ENCODE measurements at regions not wholly inside any gene's neighbourhood (a gene's known extent, or its start where the extent isn't known, plus 50 kb on each side); places are given as distances from the start of the nearest gene placed in this dataset.

DNA sequence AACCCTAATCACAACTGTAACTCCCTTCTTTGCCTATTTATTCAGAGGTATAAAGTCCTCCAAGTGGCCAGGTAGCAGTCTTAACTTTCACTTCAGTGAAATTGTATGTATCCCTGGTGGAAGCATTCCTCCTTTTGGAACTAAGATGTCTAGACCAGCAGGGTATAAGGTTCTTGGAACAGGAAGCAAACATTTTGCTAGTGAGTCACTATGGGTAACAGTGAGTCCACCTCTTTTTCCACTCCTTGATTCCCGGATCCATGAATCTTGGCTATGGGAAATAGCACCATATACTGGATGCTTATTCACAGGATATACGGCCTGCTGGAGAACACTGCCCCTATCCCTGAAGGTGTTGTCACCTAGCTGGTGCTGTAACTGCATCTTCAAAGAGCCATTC is 80.2 kb downstream of the KCNA5 start:
- Mint-ChIP-seq H3K27me3 (peaks cover 3% of the 10 kb centered on the region), H3K9me3 (ENCODE audit: low read depth) (peaks cover 7% of the 10 kb centered on the region), H3K4me1 (ENCODE audit: low read depth) (no peaks in the 10 kb centered on the region), H3K4me3 (ENCODE audit: low read depth) (no peak overlapping the region), H3K27ac (no peak overlapping the region), H3K36me3 (ENCODE audit: insufficient read depth) (no peaks in the 10 kb centered on the region)
- TF ChIP-seq, protein P1, sequence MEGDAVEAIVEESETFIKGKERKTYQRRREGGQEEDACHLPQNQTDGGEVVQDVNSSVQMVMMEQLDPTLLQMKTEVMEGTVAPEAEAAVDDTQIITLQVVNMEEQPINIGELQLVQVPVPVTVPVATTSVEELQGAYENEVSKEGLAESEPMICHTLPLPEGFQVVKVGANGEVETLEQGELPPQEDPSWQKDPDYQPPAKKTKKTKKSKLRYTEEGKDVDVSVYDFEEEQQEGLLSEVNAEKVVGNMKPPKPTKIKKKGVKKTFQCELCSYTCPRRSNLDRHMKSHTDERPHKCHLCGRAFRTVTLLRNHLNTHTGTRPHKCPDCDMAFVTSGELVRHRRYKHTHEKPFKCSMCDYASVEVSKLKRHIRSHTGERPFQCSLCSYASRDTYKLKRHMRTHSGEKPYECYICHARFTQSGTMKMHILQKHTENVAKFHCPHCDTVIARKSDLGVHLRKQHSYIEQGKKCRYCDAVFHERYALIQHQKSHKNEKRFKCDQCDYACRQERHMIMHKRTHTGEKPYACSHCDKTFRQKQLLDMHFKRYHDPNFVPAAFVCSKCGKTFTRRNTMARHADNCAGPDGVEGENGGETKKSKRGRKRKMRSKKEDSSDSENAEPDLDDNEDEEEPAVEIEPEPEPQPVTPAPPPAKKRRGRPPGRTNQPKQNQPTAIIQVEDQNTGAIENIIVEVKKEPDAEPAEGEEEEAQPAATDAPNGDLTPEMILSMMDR (IDR thresholded peaks at IDR 0.05; ENCODE audit: unreplicated experiment): no peak
- no peak for DNase-seq (ENCODE audit: low spot score, unreplicated experiment)

DNA sequence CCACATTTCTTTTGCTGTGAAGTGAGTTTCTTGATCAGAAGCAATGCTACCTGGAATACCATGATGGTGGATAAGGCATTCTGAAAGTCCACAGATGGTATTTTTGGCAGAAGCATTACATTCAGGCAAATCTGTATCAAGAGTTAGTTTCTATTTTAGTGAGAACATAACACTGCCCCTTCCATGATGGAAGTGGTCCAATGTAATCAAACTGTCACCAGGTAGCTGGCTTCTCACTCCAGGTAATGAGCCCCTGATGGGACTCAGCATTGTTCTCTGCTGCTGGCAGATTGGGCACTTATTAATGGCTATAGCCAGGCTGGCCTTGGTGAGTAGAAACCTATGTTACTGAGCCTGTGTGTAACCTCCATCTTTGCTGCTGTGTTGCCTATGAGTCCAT is 80.7 kb downstream of the KCNA5 start:
- TF ChIP-seq, protein P1 (IDR thresholded peaks at IDR 0.05; ENCODE audit: unreplicated experiment): no peak
- Mint-ChIP-seq H3K27me3 (peaks cover 3% of the 10 kb centered on the region), H3K36me3 (ENCODE audit: insufficient read depth) (no peaks in the 10 kb centered on the region), H3K27ac (no peak overlapping the region), H3K4me1 (ENCODE audit: low read depth) (no peaks in the 10 kb centered on the region), H3K4me3 (ENCODE audit: low read depth) (no peak overlapping the region), H3K9me3 (ENCODE audit: low read depth) (peaks cover 7% of the 10 kb centered on the region)
- no peak for DNase-seq (ENCODE audit: low spot score, unreplicated experiment)

DNA sequence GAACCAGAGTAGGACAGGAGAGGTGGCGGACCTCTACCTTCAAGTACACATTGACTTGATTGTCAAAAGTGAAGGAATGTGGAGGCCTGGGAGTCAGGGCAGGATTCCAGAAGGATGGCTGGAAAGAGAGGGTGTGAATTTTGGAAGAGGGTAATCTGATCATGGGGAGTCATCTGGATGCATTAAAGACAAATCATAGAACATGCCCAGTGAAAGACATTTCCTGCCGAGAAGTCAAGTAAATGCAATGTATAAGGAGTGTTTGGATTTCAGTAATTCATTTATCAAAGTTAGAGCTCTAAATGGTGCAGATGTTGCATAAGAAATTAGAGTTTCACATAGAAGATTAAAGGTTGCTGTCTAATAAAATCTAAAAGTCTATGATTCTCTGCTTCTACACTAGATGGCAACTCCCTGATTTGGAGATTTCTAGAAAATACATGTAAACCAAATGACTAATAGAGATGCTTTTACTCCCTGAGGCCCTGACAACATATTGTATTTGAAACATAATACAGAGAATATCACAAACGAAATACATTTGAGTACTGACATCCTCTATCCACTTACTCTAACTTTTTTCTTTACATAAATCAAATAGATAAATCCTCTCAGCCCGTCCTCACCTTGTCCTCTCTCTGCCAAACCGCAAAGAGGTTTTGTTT is 91.3 kb downstream of the KCNA5 start:
- TF ChIP-seq, protein P1 (IDR thresholded peaks at IDR 0.05; ENCODE audit: unreplicated experiment): no peak
- Mint-ChIP-seq H3K36me3 (ENCODE audit: insufficient read depth) (peaks cover 1% of the 10 kb centered on the region), H3K27ac (no peak overlapping the region), H3K4me1 (ENCODE audit: low read depth) (no peaks in the 10 kb centered on the region), H3K4me3 (ENCODE audit: low read depth) (no peak overlapping the region), H3K9me3 (ENCODE audit: low read depth) (peaks cover 6% of the 10 kb centered on the region), H3K27me3 (peaks cover 26% of the 10 kb centered on the region)
- no peak for DNase-seq (ENCODE audit: low spot score, unreplicated experiment)

DNA sequence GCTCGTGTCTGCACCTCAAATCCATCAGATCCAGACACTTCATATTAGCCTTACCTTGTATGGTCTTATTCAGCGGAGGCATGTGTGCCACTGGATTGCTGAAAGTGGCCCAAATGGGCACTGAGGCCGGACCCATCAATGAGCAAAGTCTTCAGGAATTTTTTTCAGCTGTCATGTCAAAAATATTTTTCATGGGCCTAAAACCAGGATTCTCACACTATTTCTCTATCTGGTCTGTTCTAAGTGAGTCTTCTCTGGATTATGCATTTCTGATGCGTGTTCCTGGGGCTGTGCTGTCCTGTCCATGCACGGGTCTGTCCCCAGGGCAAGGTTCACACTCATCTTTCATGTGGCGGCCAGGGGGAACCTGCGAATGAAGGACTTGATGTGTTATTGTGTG is 94.6 kb downstream of the KCNA5 start:
- Mint-ChIP-seq H3K27me3 (peaks cover 9% of the 10 kb centered on the region), H3K4me3 (ENCODE audit: low read depth) (no peak overlapping the region), H3K36me3 (ENCODE audit: insufficient read depth) (peaks cover 2% of the 10 kb centered on the region), H3K4me1 (ENCODE audit: low read depth) (no peaks in the 10 kb centered on the region), H3K27ac (no peak overlapping the region), H3K9me3 (ENCODE audit: low read depth) (peaks cover 20% of the 10 kb centered on the region)
- DNase-seq (ENCODE audit: low spot score, unreplicated experiment): no peak
- TF ChIP-seq, protein P1 (IDR thresholded peaks at IDR 0.05; ENCODE audit: unreplicated experiment): no peak

DNA sequence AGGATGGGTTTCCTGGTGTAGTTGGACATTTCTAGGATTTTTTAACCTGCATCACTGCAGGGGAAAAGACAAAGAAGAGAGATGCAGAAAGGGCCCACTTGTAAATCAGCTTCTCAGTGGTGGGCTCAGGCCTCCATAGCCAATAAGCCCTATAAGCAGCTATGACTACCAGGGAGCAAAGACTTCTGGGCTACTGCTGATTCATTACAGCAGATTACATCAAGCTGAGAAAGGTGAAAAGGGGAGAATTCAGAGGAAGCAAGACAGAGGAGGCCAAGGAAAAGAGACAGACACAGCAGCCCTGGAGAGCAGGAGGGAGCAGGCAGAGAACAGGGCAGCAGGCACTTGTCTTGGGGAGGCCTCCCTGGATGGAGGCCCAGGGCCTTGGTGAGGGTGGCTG is 95.2 kb downstream of the KCNA5 start:
- no peak for DNase-seq (ENCODE audit: low spot score, unreplicated experiment)
- no peak overlapping the region for H3K27ac Mint-ChIP-seq
- TF ChIP-seq, protein P1 (IDR thresholded peaks at IDR 0.05; ENCODE audit: unreplicated experiment): no peak
- H3K36me3 Mint-ChIP-seq (ENCODE audit: insufficient read depth): peaks cover 3% of the 10 kb centered on the region
- H3K9me3 Mint-ChIP-seq (ENCODE audit: low read depth): peaks cover 23% of the 10 kb centered on the region
- H3K4me1 Mint-ChIP-seq (ENCODE audit: low read depth): no peaks in the 10 kb centered on the region
- H3K27me3 Mint-ChIP-seq: peaks cover 9% of the 10 kb centered on the region
- no peak overlapping the region for H3K4me3 Mint-ChIP-seq (ENCODE audit: low read depth)
